Motor neuron (in vitro differentiated cells): ENCODE measurements at regions not wholly inside any gene's neighbourhood (a gene's known extent, or its start where the extent isn't known, plus 50 kb on each side); places are given as distances from the start of the nearest gene placed in this dataset.
A peak's percentile ranks its signal among the peaks of the same experiment; 100 is the strongest.

Experiments
- ATAC-seq, 8 experiments: fragments of 200-7000 bp; cut with Tn5 transposase; replicated peaks in 6 of 8; 2 replicates each; pipeline ENCODE4 v1.8.0; 2021; ENCODE audit warnings: mild to moderate bottlenecking in 8 of 8, moderate library complexity in 8 of 8
- H3K27ac ChIP-seq, 2 donors: fragments of 250-450 bp; sonication (Bioruptor Pico); 2 replicates each; pipeline ENCODE4 v1.9.0; 2021; ENCODE audit warnings: antibody characterized with exemption in 2 of 2, mild to moderate bottlenecking in 2 of 2, moderate library complexity in 1 of 2
- H3K4me1 ChIP-seq, 2 donors: fragments of 250-450 bp; sonication (Bioruptor Pico); replicated peaks in 1 of 2; 2 replicates each; pipeline ENCODE4 v1.6.1; 2021; ENCODE audit warnings: antibody characterized with exemption in 2 of 2, mild to moderate bottlenecking in 2 of 2, moderate library complexity in 1 of 2
- H3K4me3 ChIP-seq, 5 donors: fragments of 250-450 bp; sonication (Bioruptor Pico); 2 replicates each; pipeline ENCODE4 v1.9.0; 2021; ENCODE audit warnings: antibody characterized with exemption in 5 of 5, mild to moderate bottlenecking in 5 of 5, moderate library complexity in 4 of 5
- WGBS, 10 experiments: fragments of 450-650 bp; shearing (Covaris generic); methylation state at CpG; one replicate each; pipeline ENCODE4 v1.0.0; 2022; 5-methylcytosine and 5-hydroxymethylcytosine counted together
- in situ Hi-C, 9 experiments: fragments of 400-800 bp; cut with MboI; loops; one replicate each; pipeline ENCODE4 v1.15.0; 2021; ENCODE audit warnings: low sequenced_read_pairs in 9 of 9, low pct_unique_long_range_greater_than_20kb in 2 of 9; ENCODE audit not compliant: unreplicated experiment in 9 of 9

GRCh38 chrX:39725928-39726619, 371.7 kb downstream of the BCOR start:
- peaks cover 12 to 26% of the 10 kb centered on the region in 2 donors for H3K4me1 ChIP-seq
- peak in 3 of 8 experiments; percentile 46 to 83 (median 51) for ATAC-seq
- H3K4me3 ChIP-seq: no peak overlapping the region
- peak overlapping the region in 1 of 2 donors; percentile 42 for H3K27ac ChIP-seq
- in situ Hi-C loops: no loop called here
- 0 to 42% (median 10%) methylated on average over 1 to 12 of the region's 13 CpGs; no CpG with 5 or more reads in 6 of the 10 experiments for WGBS, 10 experiments

GRCh38 chrX:39726771-39727170, 371.0 kb downstream of the BCOR start:
- WGBS, 10 experiments: 0 to 67% (median 5%) methylated on average over 1 to 3 of the region's 3 CpGs; no CpG with 5 or more reads in 6 of the 10 experiments
- in situ Hi-C loops: no loop called here
- ATAC-seq: peak; percentile 17 to 55 (median 30)
- Histone ChIP-seq H3K4me3 (no peak overlapping the region), H3K27ac (peak overlapping the region in 1 of 2 donors; percentile 42), H3K4me1 (peaks cover 19 to 33% of the 10 kb centered on the region in 2 donors)

DNA sequence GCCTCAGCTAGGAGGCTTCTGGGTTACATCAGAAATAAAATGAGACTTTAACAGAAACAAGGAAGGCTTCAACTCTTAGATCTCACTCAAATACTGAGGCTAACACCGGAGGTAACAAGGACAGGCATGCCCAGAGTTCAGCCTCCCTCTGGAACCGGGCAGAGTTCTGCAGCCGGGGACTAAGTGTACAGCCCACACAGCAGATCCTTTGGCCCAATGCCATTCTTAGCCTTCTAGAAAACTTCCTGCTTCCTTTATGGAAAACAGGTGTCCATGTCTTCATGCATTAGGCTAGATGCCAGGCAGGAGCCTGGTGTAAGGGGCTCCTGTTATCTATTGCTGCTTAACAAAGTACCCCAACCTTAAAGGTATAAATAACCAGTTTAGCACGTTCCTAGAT, 369.7 kb downstream of the BCOR start:
- in situ Hi-C loops: no loop called here
- no peak for ATAC-seq
- Histone ChIP-seq H3K27ac (no peak overlapping the region), H3K4me1 (peaks cover 19 to 35% of the 10 kb centered on the region in 2 donors), H3K4me3 (no peak overlapping the region)
- 20 to 83% (median 59%) methylated on average over 1 to 4 of the region's 4 CpGs; no CpG with 5 or more reads in 6 of the 10 experiments for WGBS, 10 experiments

- in situ Hi-C loops: no loop called here
- H3K27ac ChIP-seq: peak overlapping the region in 1 of 2 donors; percentile 84
Measured at GRCh38 chrX:39728852-39729598, 368.7 kb downstream of the BCOR start.

GRCh38 chrX:39729981-39730661, 367.6 kb downstream of the BCOR start:
- in situ Hi-C loops: no loop called here
- H3K4me3 ChIP-seq: no peak overlapping the region
- H3K27ac ChIP-seq: peak overlapping the region; percentile 83 to 84
- H3K4me1 ChIP-seq: peaks cover 22 to 41% of the 10 kb centered on the region in 2 donors
- WGBS, 10 experiments: 30 to 60% methylated on average over 2 to 5 of the region's 21 CpGs; no CpG with 5 or more reads in 8 of the 10 experiments
- ATAC-seq: peak in 5 of 8 experiments; percentile 19 to 61 (median 53)

More at GRCh38 chrX:39728852-39729598, 368.7 kb downstream of the BCOR start:
- 65 to 94% methylated on average over 2 to 3 of the region's 6 CpGs; no CpG with 5 or more reads in 8 of the 10 experiments for WGBS, 10 experiments
- Histone ChIP-seq H3K4me3 (no peak overlapping the region), H3K4me1 (peaks cover 19 to 35% of the 10 kb centered on the region in 2 donors)
- ATAC-seq: no peak

GRCh38 chrX:39730662-39731329, 367.0 kb downstream of the BCOR start:
- in situ Hi-C loops: no loop called here
- Histone ChIP-seq H3K4me1 (peaks cover 26 to 41% of the 10 kb centered on the region in 2 donors), H3K27ac (peak overlapping the region; percentile 49 to 84), H3K4me3 (no peak overlapping the region)
- ATAC-seq: peak; percentile 59 to 84 (median 78)
- 13 to 40% methylated on average over 2 to 3 of the region's 19 CpGs; no CpG with 5 or more reads in 8 of the 10 experiments for WGBS, 10 experiments

DNA sequence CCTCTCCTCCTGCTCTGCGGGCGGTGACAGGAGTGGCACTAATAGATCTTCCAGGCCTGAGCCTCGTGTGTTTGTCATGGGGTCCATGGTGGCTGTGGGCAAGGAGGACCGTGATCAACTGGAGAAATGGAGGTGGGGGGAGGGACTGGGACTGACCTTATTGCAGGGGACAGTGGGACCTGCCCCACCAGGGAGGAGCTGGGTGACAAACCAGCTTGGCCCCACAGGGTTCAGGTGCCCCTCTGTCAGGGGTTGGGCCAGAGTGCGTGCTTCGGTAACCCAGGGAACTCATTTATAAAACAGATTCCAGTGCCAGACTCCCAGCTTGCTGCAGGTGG, 366.5 kb downstream of the BCOR start:
- in situ Hi-C loops: no loop called here
- ATAC-seq: peak in 1 of 8 experiments; percentile 57
- peak overlapping the region; percentile 49 to 58 for H3K27ac ChIP-seq
- 50% methylated on average over 2 of the region's 6 CpGs; no CpG with 5 or more reads in 9 of the 10 experiments for WGBS, 10 experiments
- peaks cover 26 to 39% of the 10 kb centered on the region in 2 donors for H3K4me1 ChIP-seq
- no peak overlapping the region for H3K4me3 ChIP-seq

DNA sequence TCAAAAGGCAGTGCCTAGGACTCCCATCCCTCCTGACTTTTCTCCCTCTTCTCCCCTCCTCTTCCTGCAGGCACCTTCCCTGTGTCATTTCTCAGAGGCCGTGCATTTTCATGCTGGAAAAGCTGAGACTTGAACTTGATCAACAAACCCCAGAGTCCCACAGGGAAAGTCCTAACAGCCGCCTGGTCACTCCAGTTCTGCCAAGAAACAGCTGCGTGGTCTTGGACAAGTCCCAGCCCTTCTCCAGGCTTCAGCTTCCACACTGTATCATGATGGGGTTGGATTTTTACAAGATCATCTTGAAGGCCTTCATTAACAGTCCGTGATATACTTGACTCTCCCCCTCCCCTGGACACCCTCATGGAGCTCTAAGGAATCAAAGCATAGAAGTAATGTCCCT, 366.0 kb downstream of the BCOR start:
- in situ Hi-C loops: no loop called here
- peaks cover 26 to 34% of the 10 kb centered on the region in 2 donors for H3K4me1 ChIP-seq
- ATAC-seq: no peak
- H3K4me3 ChIP-seq: no peak overlapping the region
- WGBS, 10 experiments: 67 to 89% (median 88%) methylated on average over 1 to 3 of the region's 4 CpGs; no CpG with 5 or more reads in 7 of the 10 experiments
- H3K27ac ChIP-seq: peak overlapping the region; percentile 49 to 58

DNA sequence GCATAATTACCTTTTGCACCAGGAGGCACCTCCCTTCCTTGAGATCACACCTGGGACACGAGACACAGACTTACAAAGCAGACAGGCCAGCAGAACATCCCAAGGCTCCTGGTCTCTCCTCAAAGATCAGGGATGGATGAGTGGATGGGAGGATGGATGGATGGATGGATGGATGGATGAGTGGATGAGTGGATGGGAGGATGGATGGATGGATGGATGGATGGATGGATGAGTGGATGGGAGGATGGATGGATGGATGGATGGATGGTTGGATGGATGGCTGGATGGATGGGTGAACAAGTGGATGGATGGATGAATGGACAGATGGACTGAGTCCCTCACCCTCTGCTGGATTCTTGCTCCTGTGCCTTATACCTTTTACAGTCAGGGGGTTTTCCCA, 364.0 kb downstream of the BCOR start:
- H3K27ac ChIP-seq: no peak overlapping the region
- H3K4me3 ChIP-seq: no peak overlapping the region
- 43% methylated on average over 1 of the region's 1 CpG; no CpG with 5 or more reads in 9 of the 10 experiments for WGBS, 10 experiments
- in situ Hi-C loops: no loop called here
- peaks cover 26 to 29% of the 10 kb centered on the region in 2 donors for H3K4me1 ChIP-seq
- ATAC-seq: no peak

DNA sequence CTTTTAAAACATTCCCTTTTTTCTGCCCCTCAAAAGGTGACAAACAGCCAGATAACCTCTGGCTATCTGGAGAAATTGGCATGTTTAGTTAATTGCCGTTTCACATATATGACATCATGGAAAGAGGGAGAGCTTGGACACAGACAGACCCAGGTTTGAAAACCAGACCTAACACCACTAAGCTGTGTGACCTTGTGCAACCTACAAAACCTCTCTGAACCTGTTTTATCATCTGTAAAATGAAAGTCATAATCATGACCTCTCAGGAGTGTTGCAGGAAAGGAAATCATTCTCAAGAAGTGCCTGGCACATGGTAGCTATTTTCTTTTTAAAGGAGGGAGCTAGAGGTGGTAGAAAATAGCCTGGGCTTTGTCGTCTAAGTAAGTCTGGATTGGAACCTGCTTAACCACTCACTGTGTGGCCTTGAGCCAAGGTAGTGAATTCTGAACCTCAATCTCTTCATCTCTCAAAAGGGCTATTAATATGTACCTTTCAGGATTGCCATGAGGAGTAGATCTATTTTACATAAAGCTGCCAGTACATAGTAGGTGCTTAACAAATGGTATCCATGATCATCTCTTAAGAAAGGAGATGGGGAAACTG, 363.5 kb downstream of the BCOR start:
- Histone ChIP-seq H3K4me3 (no peak overlapping the region), H3K4me1 (peaks cover 26 to 29% of the 10 kb centered on the region in 2 donors), H3K27ac (no peak overlapping the region)
- no peak for ATAC-seq
- in situ Hi-C loops: no loop called here
- WGBS, 10 experiments: 20 to 58% methylated on average over 1 to 2 of the region's 2 CpGs; no CpG with 5 or more reads in 8 of the 10 experiments

GRCh38 chrX:39736216-39737211, 361.2 kb downstream of the BCOR start:
- 43 to 69% (median 45%) methylated on average over 2 to 9 of the region's 22 CpGs; no CpG with 5 or more reads in 7 of the 10 experiments for WGBS, 10 experiments
- peak in 4 of 8 experiments; percentile 10 to 91 (median 74) for ATAC-seq
- no peak overlapping the region for H3K27ac ChIP-seq
- no peak overlapping the region for H3K4me3 ChIP-seq
- peaks cover 10% of the 10 kb centered on the region in 2 donors for H3K4me1 ChIP-seq
- in situ Hi-C loops: no loop called here
